Esophagus muscularis mucosa (tissue), 3 donors: ENCODE measurements at regions not wholly inside any gene's neighbourhood (a gene's known extent, or its start where the extent isn't known, plus 50 kb on each side); places are given as distances from the start of the nearest gene placed in this dataset.

Experiments used
- CTCF ChIP-seq, 3 experiments: fragments of 200-600 bp in 2 of 3; fragments of 450-650 bp in 1 of 3; sonication (generic) in 2 of 3; IDR thresholded peaks; one replicate each; pipeline ENCODE4 v1.5.1; 2017 to 2019; ENCODE audit warnings: antibody characterized with exemption in 3 of 3, mild to moderate bottlenecking in 2 of 3, moderate library complexity in 1 of 3
- POLR2A ChIP-seq: fragments of 450-650 bp; IDR thresholded peaks from one replicate; pipeline ENCODE4 v1.6.1; 2017; ENCODE audit warnings: antibody characterized with exemption, moderate library complexity, mild to moderate bottlenecking, low read depth

- TF ChIP-seq POLR2A: no peak
- TF ChIP-seq CTCF (IDR thresholded peaks at IDR 0.05): no peak
These were observed 298.4 kb upstream of the CADM1 start for GRCh38 chr11:115802641-115803040.
